HG03565 (cell line): ENCODE measurements at regions not wholly inside any gene's neighbourhood (a gene's known extent, or its start where the extent isn't known, plus 50 kb on each side); places are given as distances from the start of the nearest gene placed in this dataset.
"Not testable (repeated sequence)": the region's sequence is repeated elsewhere in the genome, so short reads cannot be mapped to it uniquely, and the experiment has no call there.

Source experiments
- ATAC-seq: cut with Tn5 transposase; IDR thresholded peaks from one replicate; pipeline ENCODE4 v1.9.1; 2021; ENCODE audit warnings: mild to moderate bottlenecking, moderate library complexity; ENCODE audit not compliant: unreplicated experiment

DNA sequence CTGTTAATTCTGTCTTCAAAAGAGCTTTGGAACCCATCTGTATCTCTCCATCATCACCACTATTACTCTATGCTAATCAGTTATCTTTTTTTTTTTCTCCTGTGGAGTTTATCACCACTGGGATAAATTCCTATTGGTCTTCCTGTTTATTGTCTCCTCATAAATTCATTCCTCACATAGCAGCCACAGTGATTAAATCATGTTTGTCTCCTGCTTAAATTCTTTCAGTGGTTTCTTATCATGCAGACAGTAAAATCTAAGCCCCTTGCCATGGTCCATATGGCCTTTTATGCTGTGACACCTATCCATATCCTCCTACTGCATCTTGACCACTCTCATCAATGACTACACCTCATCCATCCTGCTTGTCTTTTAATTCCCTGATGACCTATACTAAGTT lies 239.8 kb upstream of the ZEB2 start:
- ATAC-seq: no peak

- ATAC-seq: not testable (repeated sequence)
Measured at GRCh38 chr2:144758196-144758595, 238.3 kb upstream of the ZEB2 start.

DNA sequence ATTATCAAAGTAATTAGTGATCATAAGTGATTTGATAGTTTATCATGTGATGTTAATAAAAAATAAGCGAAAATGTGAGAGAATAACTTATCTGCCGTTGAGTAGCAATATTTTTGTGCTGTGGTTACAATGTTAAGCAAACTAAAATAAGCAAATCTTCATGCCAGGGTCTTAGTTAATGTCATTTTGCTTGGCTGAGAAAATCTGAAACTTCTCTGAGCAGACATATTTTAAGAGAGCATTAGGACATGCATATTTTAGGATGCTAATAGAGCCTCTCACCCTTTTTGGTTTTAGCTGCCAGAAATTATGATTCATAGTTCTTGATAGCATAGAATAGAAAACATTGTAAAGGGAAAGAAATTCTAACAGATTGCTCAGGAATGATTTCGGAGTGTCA lies 233.5 kb upstream of the ZEB2 start:
- ATAC-seq: no peak

DNA sequence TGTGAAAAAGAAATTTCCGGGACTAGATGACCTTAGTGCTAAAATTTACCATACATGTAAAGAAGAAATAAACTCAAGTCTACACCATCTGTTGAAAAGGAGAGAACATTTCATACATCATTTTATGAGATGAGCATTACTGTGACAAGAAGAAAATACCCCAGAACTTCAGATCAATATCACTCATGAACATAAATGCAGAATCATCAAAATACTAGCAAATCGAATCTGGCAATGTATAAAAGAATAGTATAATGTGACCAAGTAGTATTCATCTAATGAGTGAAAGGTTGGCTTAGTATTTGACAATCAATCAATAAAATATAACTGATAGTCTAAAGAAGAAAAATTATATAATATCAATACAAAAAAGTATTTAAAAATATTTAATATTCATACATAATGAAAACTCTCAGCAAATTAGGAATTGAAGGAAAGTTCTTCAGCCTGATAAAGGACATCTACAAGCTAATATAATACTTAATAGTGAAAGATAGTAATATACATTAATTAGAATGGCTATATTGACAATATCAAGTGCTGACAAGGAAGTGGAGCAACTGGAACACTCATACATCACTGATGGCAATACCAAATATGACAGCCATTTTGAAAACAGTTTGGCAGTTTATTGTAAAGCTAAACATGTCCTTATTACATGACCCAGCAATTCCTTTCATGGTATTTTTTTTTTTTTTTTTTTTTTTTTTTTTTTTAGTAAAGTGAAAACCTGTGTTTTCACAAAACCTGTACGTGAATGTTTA lies 231.4 kb upstream of the ZEB2 start:
- ATAC-seq: no peak

DNA sequence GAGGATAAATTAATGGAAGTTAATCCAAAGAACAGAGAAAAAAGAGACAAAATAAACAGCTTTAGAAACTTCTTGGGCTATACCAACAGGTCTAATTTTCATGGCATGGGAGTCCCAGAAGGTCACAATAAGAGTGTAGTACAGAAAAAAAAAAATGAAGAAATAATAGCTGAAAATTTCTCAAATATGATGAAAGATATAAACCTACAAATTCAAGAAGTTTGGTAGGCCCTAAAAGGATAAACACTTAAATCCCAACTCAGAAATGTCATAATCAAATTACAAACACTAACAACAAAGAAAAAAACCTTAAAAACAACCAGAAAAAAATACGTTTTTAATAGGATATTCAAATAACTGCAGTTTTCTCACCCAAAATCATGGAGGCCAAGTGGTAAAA lies 229.3 kb upstream of the ZEB2 start:
- ATAC-seq: no peak

DNA sequence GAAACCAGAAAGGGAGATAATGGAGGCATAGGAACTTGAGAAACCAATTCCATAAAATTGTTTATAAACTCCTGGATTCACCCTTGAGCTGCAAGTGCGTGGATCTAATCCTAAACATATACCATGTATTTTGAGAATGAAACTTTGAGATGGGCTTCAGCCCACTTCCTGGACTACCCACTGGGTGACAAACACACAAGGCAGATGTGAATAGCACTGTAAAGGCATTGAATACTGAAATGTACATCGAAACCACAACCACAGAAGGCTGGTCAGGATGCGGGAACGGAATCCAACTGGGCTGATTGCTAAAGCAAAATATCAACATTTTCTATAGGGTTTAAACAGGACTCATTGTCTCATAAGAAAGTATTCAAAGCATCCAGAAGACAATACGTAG lies 228.5 kb upstream of the ZEB2 start:
- no peak for ATAC-seq

- ATAC-seq: no peak
Measured at GRCh38 chr2:144747571-144747970, 227.7 kb upstream of the ZEB2 start.

DNA sequence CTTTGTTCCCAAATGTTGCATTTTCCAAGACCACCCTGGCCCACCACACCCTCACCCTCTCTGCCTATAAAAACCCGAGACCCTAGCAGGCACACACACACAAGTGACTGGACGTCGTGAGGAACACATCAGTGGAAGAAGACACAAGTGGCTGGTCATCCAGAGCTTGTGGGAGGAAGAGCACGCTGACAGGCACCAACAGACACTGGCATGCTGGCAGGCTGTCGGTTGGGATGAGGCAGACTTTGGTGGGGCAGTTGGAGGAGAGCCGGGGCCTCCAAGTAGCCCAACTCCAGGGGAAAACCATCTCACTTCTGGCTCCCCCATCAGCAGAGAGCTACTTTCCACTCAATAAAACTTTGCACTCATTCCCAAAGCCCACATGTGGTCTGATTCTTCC lies 225.5 kb upstream of the ZEB2 start:
- no peak for ATAC-seq

DNA sequence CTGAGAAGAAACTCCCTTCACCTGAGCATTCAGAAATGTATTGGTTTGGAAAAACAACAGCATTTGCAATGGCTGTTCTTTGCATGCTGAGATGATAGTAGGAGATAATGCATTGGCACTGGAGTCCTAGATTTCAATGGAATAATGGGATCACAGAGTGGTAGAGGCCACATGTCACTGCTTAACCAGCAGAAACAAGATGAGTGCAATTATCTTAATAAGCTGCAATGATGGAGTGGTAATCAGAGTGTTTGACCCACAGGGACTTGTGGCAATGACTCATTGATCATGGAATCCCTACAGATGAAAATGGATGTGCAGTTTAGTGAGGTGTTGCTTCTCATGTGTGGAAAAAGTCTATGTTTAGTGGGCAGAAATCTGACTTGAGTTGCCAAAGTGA lies 218.8 kb upstream of the ZEB2 start:
- no peak for ATAC-seq

- ATAC-seq: no peak
Measured at GRCh38 chr2:144730711-144731110, 210.8 kb upstream of the ZEB2 start.

DNA sequence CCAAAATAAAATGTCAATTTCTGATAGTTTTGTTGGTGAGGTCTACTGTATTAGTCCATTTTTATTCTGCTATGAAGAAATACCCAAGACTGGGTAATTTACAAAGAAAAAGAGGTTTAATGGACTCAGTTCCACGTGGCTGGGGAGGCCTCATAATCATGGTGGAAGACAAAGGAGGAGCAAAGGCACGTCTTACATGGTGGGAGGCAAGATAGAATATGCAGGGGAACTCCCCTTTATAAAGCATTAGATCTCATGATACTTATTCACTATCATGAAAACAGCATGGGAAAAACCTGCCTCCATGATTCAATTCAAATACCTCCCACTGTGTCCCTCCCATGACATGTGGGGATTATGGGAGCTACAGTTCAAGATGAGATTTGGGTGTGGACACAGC lies 204.5 kb upstream of the ZEB2 start:
- ATAC-seq: not testable (repeated sequence)

DNA sequence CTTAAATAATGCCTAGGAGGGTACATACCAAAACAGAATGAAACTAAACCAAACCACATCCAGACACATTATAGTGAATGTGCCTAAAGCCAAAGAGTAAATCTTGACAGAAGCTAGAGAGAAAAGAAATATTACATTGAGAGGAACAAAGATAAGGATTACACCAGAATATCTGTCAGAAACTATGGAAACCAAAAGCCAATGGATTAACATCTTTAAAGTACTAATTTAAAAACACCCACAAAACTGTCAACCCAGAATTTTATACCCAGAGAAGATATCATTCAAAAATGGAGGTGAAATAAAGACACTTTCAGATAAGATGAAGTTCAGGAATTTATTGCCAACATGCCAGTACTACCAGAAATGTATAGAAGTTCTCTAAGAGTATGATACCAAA lies 198.5 kb upstream of the ZEB2 start:
- ATAC-seq: no peak

GRCh38 chr2:144715992-144716391 lies 196.1 kb upstream of the ZEB2 start:
- no peak for ATAC-seq

DNA sequence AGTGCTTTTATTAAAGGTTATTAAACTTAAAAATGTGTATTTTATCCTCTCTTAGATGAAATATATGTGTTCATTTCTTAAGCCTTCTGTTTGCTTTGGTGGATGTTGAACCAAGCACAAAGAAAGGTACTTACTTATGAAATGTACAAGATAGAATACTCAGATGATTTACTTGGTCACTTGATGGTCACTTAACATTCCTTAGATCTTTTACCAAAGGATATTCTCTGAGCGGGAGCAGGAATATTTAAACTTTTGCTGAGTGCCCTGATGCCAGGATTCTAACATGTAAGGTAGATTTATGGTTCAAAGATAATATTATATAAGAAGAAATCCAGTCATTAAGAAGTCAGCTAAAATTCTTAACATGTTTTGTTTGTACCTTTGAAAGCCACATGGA lies 193.5 kb upstream of the ZEB2 start:
- ATAC-seq: no peak

GRCh38 chr2:144712550-144712940 lies 192.6 kb upstream of the ZEB2 start:
- no peak for ATAC-seq

DNA sequence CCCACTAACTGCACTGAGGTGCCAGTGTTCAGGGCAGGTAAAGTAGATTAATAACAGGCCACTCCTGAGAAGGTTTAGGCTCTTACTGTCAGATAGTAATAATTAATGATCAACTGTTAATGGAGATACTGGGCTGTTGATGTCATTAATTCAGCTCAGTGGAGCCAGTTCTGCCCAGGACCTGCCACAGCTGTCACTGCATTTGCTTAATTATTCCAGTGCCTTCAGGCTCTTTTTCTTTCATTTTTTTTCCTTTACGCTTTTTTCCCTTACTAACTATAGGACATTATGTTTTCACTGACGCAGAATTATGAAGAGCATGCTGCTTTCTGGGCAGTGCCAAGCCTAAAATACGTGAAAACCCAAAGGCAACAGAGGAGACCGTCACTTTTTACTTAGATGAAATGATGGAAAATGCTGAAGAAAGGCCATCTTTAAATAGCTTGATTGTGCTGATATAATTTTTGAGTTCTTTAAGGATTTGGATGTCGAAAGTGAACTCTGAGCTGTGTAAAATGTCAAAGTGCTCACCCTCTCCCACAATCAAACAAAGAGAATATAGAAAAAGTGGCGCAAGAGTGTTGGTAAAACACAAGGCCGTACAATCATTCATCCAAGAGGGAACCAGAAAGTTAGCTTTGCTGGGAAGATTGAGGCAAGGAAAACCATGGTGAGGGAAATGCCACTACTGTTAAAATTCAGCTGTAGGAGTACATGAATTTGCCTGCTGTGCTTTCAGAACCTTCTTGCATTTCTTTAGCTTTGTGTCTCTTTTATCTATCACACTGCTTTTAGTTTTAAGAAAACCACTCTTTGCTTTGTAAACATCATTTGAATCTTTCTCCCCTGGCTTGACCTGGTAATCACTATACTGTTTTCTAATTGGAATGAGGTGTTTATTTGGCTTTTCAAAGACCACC lies 192.0 kb upstream of the ZEB2 start:
- ATAC-seq: no peak

- ATAC-seq: no peak
Measured at GRCh38 chr2:144711084-144711483, 191.2 kb upstream of the ZEB2 start.

GRCh38 chr2:144708626-144709025 lies 188.7 kb upstream of the ZEB2 start:
- no peak for ATAC-seq

- no peak for ATAC-seq
Measured at GRCh38 chr2:144707736-144708326, 187.9 kb upstream of the ZEB2 start.

DNA sequence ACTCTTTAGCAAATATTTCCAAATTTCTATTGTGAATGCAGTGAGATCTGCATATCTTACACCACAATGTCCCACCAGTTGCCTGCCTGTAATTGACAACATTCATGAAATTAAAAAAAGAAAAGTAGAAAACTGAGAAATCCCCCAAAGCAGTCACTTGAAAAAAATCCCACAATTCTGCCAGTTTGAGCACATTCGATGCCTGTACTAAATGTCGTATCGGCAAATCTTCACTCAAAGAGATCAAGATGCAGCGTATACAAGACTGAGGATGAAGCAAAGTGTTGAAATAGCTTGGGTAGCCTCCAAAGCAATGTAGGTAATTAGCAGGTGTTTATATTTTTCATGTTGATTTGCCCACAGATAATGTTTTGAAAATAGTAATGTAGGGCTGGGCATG lies 186.7 kb upstream of the ZEB2 start:
- no peak for ATAC-seq

- ATAC-seq: no peak
Measured at GRCh38 chr2:144705328-144706245, 185.7 kb upstream of the ZEB2 start.
